GM21619 (cell line): ENCODE measurements at regions not wholly inside any gene's neighbourhood (a gene's known extent, or its start where the extent isn't known, plus 50 kb on each side); places are given as distances from the start of the nearest gene placed in this dataset.

Experiments
- ATAC-seq: cut with Tn5 transposase; IDR thresholded peaks from one replicate; pipeline ENCODE4 v1.9.1; 2021; ENCODE audit not compliant: unreplicated experiment

GRCh38 chr1:218135371-218135770 lies 149.7 kb upstream of the RRP15 start:
- no peak for ATAC-seq

- no peak for ATAC-seq
These were observed 145.3 kb upstream of the RRP15 start for GRCh38 chr1:218139761-218140160.

- ATAC-seq = no peak
These were observed 128.5 kb upstream of the RRP15 start for GRCh38 chr1:218156595-218156994.

GRCh38 chr1:218163371-218163770 lies 121.7 kb upstream of the RRP15 start:
- no peak for ATAC-seq

GRCh38 chr1:218164111-218164929 lies 120.8 kb upstream of the RRP15 start:
- ATAC-seq = no peak

GRCh38 chr1:218164930-218165700 lies 120.0 kb upstream of the RRP15 start:
- no peak for ATAC-seq

GRCh38 chr1:218165701-218166114 lies 119.4 kb upstream of the RRP15 start:
- no peak for ATAC-seq

GRCh38 chr1:218166268-218166945 lies 118.7 kb upstream of the RRP15 start:
- ATAC-seq = no peak

GRCh38 chr1:218171302-218171893 lies 113.7 kb upstream of the RRP15 start:
- peak; percentile 53 for ATAC-seq

- ATAC-seq = no peak
These were observed 102.6 kb upstream of the RRP15 start for GRCh38 chr1:218182455-218182854.

GRCh38 chr1:218200979-218201378 lies 84.1 kb upstream of the RRP15 start:
- ATAC-seq = no peak

GRCh38 chr1:218201601-218202000 lies 83.5 kb upstream of the RRP15 start:
- no peak for ATAC-seq

- ATAC-seq = no peak
These were observed 79.4 kb upstream of the RRP15 start for GRCh38 chr1:218205721-218206120.

- no peak for ATAC-seq
These were observed 77.9 kb upstream of the RRP15 start for GRCh38 chr1:218207194-218207593.

GRCh38 chr1:218209351-218209861 lies 75.7 kb upstream of the RRP15 start:
- ATAC-seq = no peak

- ATAC-seq = no peak
These were observed 73.9 kb upstream of the RRP15 start for GRCh38 chr1:218211241-218211640.

- ATAC-seq = no peak
These were observed 68.1 kb upstream of the RRP15 start for GRCh38 chr1:218217040-218217439.

GRCh38 chr1:218219460-218219859 lies 65.6 kb upstream of the RRP15 start:
- ATAC-seq = no peak

- ATAC-seq = no peak
These were observed 61.0 kb upstream of the RRP15 start for GRCh38 chr1:218224101-218224500.

GRCh38 chr1:218226005-218226404 lies 59.1 kb upstream of the RRP15 start:
- ATAC-seq = no peak
